ENCODE measurements at regions not wholly inside any gene's neighbourhood (a gene's known extent, or its start where the extent isn't known, plus 50 kb on each side); places are given as distances from the start of the nearest gene placed in this dataset.

- no peak for DNase-seq
These were observed 384.6 kb upstream of the ALCAM start for GRCh38 chr3:104982130-104982529.

GRCh38 chr3:104987859-104988258, 378.9 kb upstream of the ALCAM start:
- no peak for DNase-seq

- no peak for DNase-seq
These were observed 378.2 kb upstream of the ALCAM start for GRCh38 chr3:104988496-104988895.

GRCh38 chr3:104989878-104990277, 376.8 kb upstream of the ALCAM start:
- no peak for DNase-seq

- no peak for DNase-seq
These were observed 376.0 kb upstream of the ALCAM start for GRCh38 chr3:104990758-104991157.

GRCh38 chr3:104992676-104993075, 374.0 kb upstream of the ALCAM start:
- DNase-seq = no peak

- no peak for DNase-seq
These were observed 360.5 kb upstream of the ALCAM start for GRCh38 chr3:105006164-105006563.

GRCh38 chr3:105013657-105014056, 353.1 kb upstream of the ALCAM start:
- no peak for DNase-seq

- DNase-seq = no peak
These were observed 352.1 kb upstream of the ALCAM start for GRCh38 chr3:105014631-105015030.

- DNase-seq = no peak
These were observed 343.9 kb upstream of the ALCAM start for GRCh38 chr3:105022813-105023212.

GRCh38 chr3:105030211-105030610, 336.5 kb upstream of the ALCAM start:
- no peak for DNase-seq

- DNase-seq = no peak
These were observed 334.2 kb upstream of the ALCAM start for GRCh38 chr3:105032541-105032940.

GRCh38 chr3:105033081-105033480, 333.6 kb upstream of the ALCAM start:
- no peak for DNase-seq

- DNase-seq = no peak
These were observed 327.7 kb upstream of the ALCAM start for GRCh38 chr3:105039004-105039403.

GRCh38 chr3:105040026-105040622, 326.6 kb upstream of the ALCAM start:
- no peak for DNase-seq

GRCh38 chr3:105042586-105042985, 324.1 kb upstream of the ALCAM start:
- no peak for DNase-seq

- no peak for DNase-seq
These were observed 315.6 kb upstream of the ALCAM start for GRCh38 chr3:105051111-105051510.

GRCh38 chr3:105051972-105052371, 314.7 kb upstream of the ALCAM start:
- no peak for DNase-seq

- DNase-seq = no peak
These were observed 303.9 kb upstream of the ALCAM start for GRCh38 chr3:105062853-105063252.

GRCh38 chr3:105065895-105066839, 300.5 kb upstream of the ALCAM start:
- DNase-seq = no peak

GRCh38 chr3:105067361-105067760, 299.3 kb upstream of the ALCAM start:
- no peak for DNase-seq

GRCh38 chr3:105077060-105077822, 289.5 kb upstream of the ALCAM start:
- no peak for DNase-seq

- DNase-seq = no peak
These were observed 282.8 kb upstream of the ALCAM start for GRCh38 chr3:105083945-105084344.

- no peak for DNase-seq
These were observed 281.2 kb upstream of the ALCAM start for GRCh38 chr3:105085506-105085905.

All from T-helper 1 cell (primary cell).